Endodermal cell (in vitro differentiated cells): ENCODE measurements at regions not wholly inside any gene's neighbourhood (a gene's known extent, or its start where the extent isn't known, plus 50 kb on each side); places are given as distances from the start of the nearest gene placed in this dataset.
"Not testable (repeated sequence)": the region's sequence is repeated elsewhere in the genome, so short reads cannot be mapped to it uniquely, and the experiment has no call there.

Experiments
- DNase-seq: peaks from one replicate; pipeline ENCODE4 v3.0.0-alpha.2; 2017
- H3K27ac ChIP-seq: 2 replicates; pipeline ENCODE4 v1.5.1; 2013; ENCODE audit warnings: mild to moderate bottlenecking, low read depth, low read length, moderate library complexity
- H3K27me3 ChIP-seq: 2 replicates; pipeline ENCODE4 v1.6.1; 2013; ENCODE audit warnings: mild to moderate bottlenecking, low read length, moderate library complexity; ENCODE audit not compliant: insufficient read depth, control insufficient read depth, poor library complexity, severe bottlenecking
- H3K36me3 ChIP-seq: 2 replicates; pipeline ENCODE4 v1.7.0; 2013; ENCODE audit warnings: mild to moderate bottlenecking, low read length, moderate library complexity; ENCODE audit not compliant: control insufficient read depth, insufficient read depth
- H3K4me1 ChIP-seq: one replicate; pipeline ENCODE4 v1.7.0; 2013; ENCODE audit warnings: low read length; ENCODE audit not compliant: control insufficient read depth, insufficient read depth
- H3K4me3 ChIP-seq: 2 replicates; pipeline ENCODE4 v1.5.1; 2013; ENCODE audit warnings: mild to moderate bottlenecking, low read length, moderate library complexity
- H3K9ac ChIP-seq: 2 replicates; pipeline ENCODE4 v1.6.1; 2013; ENCODE audit warnings: mild to moderate bottlenecking, low read length, moderate library complexity; ENCODE audit not compliant: poor library complexity, severe bottlenecking; ENCODE audit errors: extremely low read depth
- H3K9me3 ChIP-seq: 2 replicates; pipeline ENCODE4 v1.6.1; 2013; ENCODE audit warnings: mild to moderate bottlenecking, low read length, moderate library complexity; ENCODE audit not compliant: control insufficient read depth
- H3K27ac Mint-ChIP-seq: 2 replicates; pipeline ENCODE4 v1.8.0; 2020; ENCODE audit warnings: mixed read lengths
- H3K27me3 Mint-ChIP-seq: 2 replicates; pipeline ENCODE4 v1.8.0; 2021; ENCODE audit warnings: mild to moderate bottlenecking, mixed read lengths; ENCODE audit not compliant: insufficient read depth
- H3K36me3 Mint-ChIP-seq: 2 replicates; pipeline ENCODE4 v1.8.0; 2020; ENCODE audit warnings: low read depth, mixed read lengths
- H3K4me1 Mint-ChIP-seq: 2 replicates; pipeline ENCODE4 v1.8.0; 2020; ENCODE audit warnings: mixed read lengths
- H3K4me3 Mint-ChIP-seq: 2 replicates; pipeline ENCODE4 v1.8.0; 2020; ENCODE audit warnings: mild to moderate bottlenecking, moderate library complexity, mixed read lengths
- H3K9me3 Mint-ChIP-seq: 2 replicates; pipeline ENCODE4 v1.8.0; 2020; ENCODE audit warnings: mild to moderate bottlenecking, mixed read lengths
- CTCF ChIP-seq: fragments of 200-600 bp; sonication (generic); conservative IDR thresholded peaks from 2 replicates; pipeline ENCODE4 v1.5.0; 2021; ENCODE audit warnings: antibody characterized with exemption, mild to moderate bottlenecking
- WGBS, 2 experiments: methylation state at CpG; one replicate each; pipeline versions ENCODE4 v1.1.5 to v1.1.7; 2013; ENCODE audit warnings: missing lambda C conversion rate in 2 of 2, mixed read lengths in 1 of 2; ENCODE audit not compliant: insufficient coverage in 1 of 2, insufficient read length in 1 of 2; 5-methylcytosine and 5-hydroxymethylcytosine counted together

DNA sequence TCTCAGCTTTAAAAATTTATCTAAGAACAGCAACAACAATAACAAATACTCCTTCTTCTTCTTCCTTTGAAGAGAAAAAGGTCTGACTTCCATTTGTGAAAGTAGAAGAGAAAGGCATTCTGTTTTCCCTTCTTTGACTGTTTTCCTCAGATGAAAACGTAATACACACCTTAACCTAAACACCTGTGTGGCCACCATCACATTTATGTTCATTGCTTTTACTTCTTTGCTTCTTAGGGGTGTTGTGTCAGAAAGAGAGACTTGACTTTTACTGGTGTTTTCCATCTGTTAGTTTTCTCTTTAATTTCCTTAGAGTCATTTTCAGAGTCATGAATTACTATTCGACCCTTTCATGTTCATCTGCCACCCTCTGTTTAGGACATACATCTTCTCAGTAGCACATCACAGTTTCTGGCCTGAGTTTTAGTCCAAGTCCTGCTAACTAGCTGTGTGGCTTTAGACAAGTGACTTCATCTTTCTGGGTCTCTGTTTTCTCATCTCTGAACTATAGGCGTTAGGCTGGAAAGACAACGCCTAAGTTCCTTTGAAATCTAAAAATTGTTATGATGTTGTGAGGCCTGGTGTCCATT lies 283.8 kb downstream of the GATA3 start:
- H3K27ac Mint-ChIP-seq, result no peak overlapping the region
- H3K36me3 ChIP-seq, result no peaks in the 10 kb centered on the region
- H3K4me1 Mint-ChIP-seq, result peaks cover 9% of the 10 kb centered on the region
- no peaks in the 10 kb centered on the region for H3K9me3 Mint-ChIP-seq
- H3K9ac ChIP-seq, result no peak overlapping the region
- H3K27me3 Mint-ChIP-seq, result peaks cover 11% of the 10 kb centered on the region
- TF ChIP-seq CTCF, result no peak
- H3K4me3 Mint-ChIP-seq, result no peak overlapping the region
- 88 to 95% methylated on average over 4 of the region's 4 CpGs for WGBS, 2 experiments
- no peak overlapping the region for H3K4me3 ChIP-seq
- H3K36me3 Mint-ChIP-seq, result peaks cover 1% of the 10 kb centered on the region
- no peaks in the 10 kb centered on the region for H3K27me3 ChIP-seq
- peaks cover 3% of the 10 kb centered on the region for H3K4me1 ChIP-seq
- no peak for DNase-seq
- H3K27ac ChIP-seq, result no peak overlapping the region
- H3K9me3 ChIP-seq, result no peaks in the 10 kb centered on the region

DNA sequence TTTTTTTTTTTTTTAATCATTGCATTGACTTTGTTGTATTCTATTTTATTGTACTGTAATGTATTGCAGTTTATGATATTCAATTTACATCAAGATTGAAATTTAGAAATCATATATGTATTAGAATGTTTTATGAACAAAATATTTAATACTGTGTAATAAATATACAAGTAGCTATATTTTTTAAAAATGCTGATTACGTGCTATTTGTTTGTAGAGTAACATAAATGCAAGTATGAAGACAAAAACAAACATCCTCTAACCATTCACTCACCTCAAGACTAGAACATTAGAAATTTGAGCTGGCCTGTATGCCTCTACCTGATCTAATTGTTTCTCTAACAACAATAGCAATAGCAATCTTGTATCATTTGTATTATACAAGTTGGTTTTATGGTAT lies 290.3 kb downstream of the GATA3 start:
- Histone ChIP-seq H3K9ac (no peak overlapping the region), H3K27ac (no peak overlapping the region), H3K4me1 (no peaks in the 10 kb centered on the region), H3K36me3 (no peaks in the 10 kb centered on the region), H3K4me3 (peak overlapping the region; percentile 5), H3K27me3 (no peaks in the 10 kb centered on the region), H3K9me3 (peaks cover 18% of the 10 kb centered on the region)
- no peak overlapping the region for H3K4me3 Mint-ChIP-seq
- no peak for TF ChIP-seq CTCF
- H3K36me3 Mint-ChIP-seq, result peaks cover 7% of the 10 kb centered on the region
- no peak overlapping the region for H3K27ac Mint-ChIP-seq
- peaks cover 14% of the 10 kb centered on the region for H3K4me1 Mint-ChIP-seq
- H3K27me3 Mint-ChIP-seq, result peaks cover 8% of the 10 kb centered on the region
- peaks cover 17% of the 10 kb centered on the region for H3K9me3 Mint-ChIP-seq
- WGBS, 2 experiments, result no CpG with 5 or more reads among the region's 1 CpG
- DNase-seq, result no peak

DNA sequence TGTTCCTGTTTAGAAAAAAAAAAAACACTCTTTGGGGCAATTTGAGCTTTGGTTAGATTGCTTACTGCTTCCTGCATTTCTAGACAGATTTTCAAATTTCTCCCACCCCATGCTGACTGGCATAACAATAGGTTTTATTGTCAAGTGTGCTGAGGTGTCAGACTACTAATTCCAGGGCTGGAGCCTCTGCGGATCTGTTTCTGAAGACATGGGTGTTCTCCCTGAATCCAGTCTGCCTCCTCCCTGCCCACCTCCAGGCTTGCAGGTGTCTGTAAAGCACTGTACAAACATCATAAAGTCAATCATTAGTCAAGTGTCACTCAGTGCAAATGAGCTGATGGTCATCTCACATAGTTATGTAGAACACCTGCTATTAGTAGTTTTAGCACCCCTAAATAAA lies 292.4 kb downstream of the GATA3 start:
- Mint-ChIP-seq H3K4me1 (peaks cover 19% of the 10 kb centered on the region), H3K27ac (peak overlapping the region; percentile 87), H3K9me3 (peaks cover 17% of the 10 kb centered on the region), H3K4me3 (no peak overlapping the region), H3K36me3 (peaks cover 7% of the 10 kb centered on the region), H3K27me3 (no peaks in the 10 kb centered on the region)
- Histone ChIP-seq H3K4me1 (no peaks in the 10 kb centered on the region), H3K27me3 (no peaks in the 10 kb centered on the region), H3K27ac (no peak overlapping the region), H3K9me3 (peaks cover 18% of the 10 kb centered on the region), H3K36me3 (no peaks in the 10 kb centered on the region), H3K4me3 (no peak overlapping the region), H3K9ac (peak overlapping the region; percentile 35)
- TF ChIP-seq CTCF, result no peak
- 7 to 10% methylated on average over 1 of the region's 1 CpG for WGBS, 2 experiments
- peak; percentile 85 for DNase-seq

DNA sequence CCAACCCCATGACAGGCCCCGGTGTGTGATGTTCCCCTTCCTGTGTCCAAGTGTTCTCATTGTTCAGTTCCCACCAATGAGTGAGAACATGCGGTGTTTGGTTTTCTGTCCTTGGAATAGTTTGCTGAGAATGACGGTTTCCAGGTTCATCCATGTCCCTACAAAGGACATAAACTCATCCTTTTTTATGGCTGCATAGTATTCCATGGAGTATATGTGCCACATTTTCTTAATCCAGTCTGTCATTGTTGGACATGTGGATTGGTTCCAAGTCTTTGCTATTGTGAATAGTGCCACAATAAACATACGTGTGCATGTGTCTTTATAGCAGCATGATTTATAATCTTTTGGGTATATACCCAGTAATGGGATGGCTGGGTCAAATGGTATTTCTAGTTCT lies 293.1 kb downstream of the GATA3 start:
- H3K36me3 Mint-ChIP-seq, H3K27ac ChIP-seq, H3K27ac Mint-ChIP-seq, H3K4me1 ChIP-seq, DNase-seq, H3K27me3 Mint-ChIP-seq, H3K9ac ChIP-seq, H3K36me3 ChIP-seq, H3K4me3 Mint-ChIP-seq, H3K4me3 ChIP-seq, H3K27me3 ChIP-seq: not testable (repeated sequence)
- peaks cover 21% of the 10 kb centered on the region for H3K4me1 Mint-ChIP-seq
- peaks cover 17% of the 10 kb centered on the region for H3K9me3 Mint-ChIP-seq
- WGBS, 2 experiments, result 99% methylated on average over 4 of the region's 4 CpGs; no CpG with 5 or more reads in 1 of the 2 experiments
- peaks cover 18% of the 10 kb centered on the region for H3K9me3 ChIP-seq
